H1 (cell line): ENCODE measurements at regions not wholly inside any gene's neighbourhood (a gene's known extent, or its start where the extent isn't known, plus 50 kb on each side); places are given as distances from the start of the nearest gene placed in this dataset.

Source experiments
- CTCF ChIA-PET: fragments of 300-600 bp; sonication (Branson Sonifier 250); formaldehyde crosslinking; loops from one replicate; lab custom pipeline; 2021; ENCODE audit not compliant: partially characterized antibody; lab: Charles Lee
- POLR2A ChIA-PET: fragments of 300-600 bp; sonication (Branson Sonifier 250); formaldehyde crosslinking; loops from one replicate; lab custom pipeline; 2021; ENCODE audit warnings: inconsistent platforms; ENCODE audit not compliant: partially characterized antibody; lab: Charles Lee
- DNase-seq, 2 experiments: peaks; one replicate each; pipeline versions ENCODE4 v3.0.0 to v3.0.0-alpha.2; 2010 to 2022; ENCODE audit warnings: low spot score in 2 of 2, low read depth in 1 of 2, mixed read lengths in 1 of 2
- FAIRE-seq: peaks from 2 replicates; lab custom pipeline; 2011; peaks lifted over from hg19 to GRCh38; lab: Jason Lieb, UNC
- H2AFZ ChIP-seq: 2 replicates; pipeline ENCODE4 v1.8.1; 2012; ENCODE audit warnings: low read length, inconsistent platforms
- H2AK5ac ChIP-seq: 2 replicates; pipeline ENCODE4 v1.6.1; 2013; ENCODE audit warnings: low read depth, low read length
- H2BK120ac ChIP-seq: replicated peaks from 2 replicates; pipeline ENCODE3; 2013; ENCODE audit warnings: low read depth, low read length, inconsistent platforms
- H2BK12ac ChIP-seq: 2 replicates; pipeline ENCODE4 v1.6.1; 2013; ENCODE audit warnings: low read depth, low read length
- H2BK15ac ChIP-seq: 2 replicates; pipeline ENCODE4 v1.6.1; 2013; ENCODE audit warnings: low read length
- H2BK20ac ChIP-seq: 2 replicates; pipeline ENCODE4 v1.6.1; 2013; ENCODE audit warnings: low read length
- H2BK5ac ChIP-seq: 2 replicates; pipeline ENCODE4 v1.6.1; 2013; ENCODE audit warnings: low read depth, low read length
- H3K14ac ChIP-seq: 2 replicates; pipeline ENCODE4 v1.6.1; 2013; ENCODE audit warnings: inconsistent platforms; ENCODE audit not compliant: insufficient read length
- H3K18ac ChIP-seq: 2 replicates; pipeline ENCODE4 v1.6.1; 2013; ENCODE audit warnings: low read length; ENCODE audit errors: extremely low read depth
- H3K23ac ChIP-seq: 2 replicates; pipeline ENCODE4 v1.6.1; 2013; ENCODE audit warnings: inconsistent platforms; ENCODE audit not compliant: insufficient read length
- H3K23me2 ChIP-seq: 2 replicates; pipeline ENCODE4 v1.6.1; 2013; ENCODE audit warnings: low read depth, low read length
- H3K27ac ChIP-seq: 2 replicates; pipeline ENCODE4 v1.6.1; 2011; ENCODE audit warnings: low read depth, low read length, inconsistent platforms
- H3K27me3 ChIP-seq, 4 experiments: replicated peaks in 1 of 4; 1 replicate in 1 of 4; 2 replicates in 3 of 4; pipeline versions ENCODE4 v1.6.1 to v1.8.1; 2011 to 2013; ENCODE audit warnings: low read length in 3 of 4, mild to moderate bottlenecking in 3 of 4, inconsistent platforms in 2 of 4, mixed read lengths in 2 of 4, moderate library complexity in 1 of 4; ENCODE audit not compliant: control insufficient read depth in 3 of 4, insufficient read depth in 3 of 4; ENCODE audit errors: extremely low read depth in 1 of 4
- H3K36me3 ChIP-seq, 4 experiments: 2 replicates each; pipeline versions ENCODE4 v1.6.1 to v1.8.1; 2011 to 2013; ENCODE audit warnings: mild to moderate bottlenecking in 4 of 4, low read length in 3 of 4, moderate library complexity in 2 of 4, control low read depth in 1 of 4, inconsistent platforms in 1 of 4; ENCODE audit not compliant: insufficient read depth in 4 of 4, control insufficient read depth in 2 of 4
- H3K4ac ChIP-seq: replicated peaks from 2 replicates; pipeline ENCODE3; 2013; ENCODE audit warnings: low read length, low read depth, mixed read lengths, inconsistent platforms; ENCODE audit not compliant: insufficient read length
- H3K4me1 ChIP-seq, 4 experiments: replicated peaks in 1 of 4; 1 replicate in 1 of 4; 2 replicates in 3 of 4; pipeline versions ENCODE4 v1.6.1 to v1.8.1; 2011 to 2013; ENCODE audit warnings: low read length in 3 of 4, inconsistent platforms in 2 of 4, mixed read lengths in 1 of 4; ENCODE audit not compliant: insufficient read depth in 4 of 4, control insufficient read depth in 3 of 4
- H3K4me2 ChIP-seq, 2 experiments: 2 replicates each; pipeline versions ENCODE4 v1.6.1 to v1.8.1; 2011 to 2013; ENCODE audit warnings: low read depth in 2 of 2, low read length in 2 of 2, control low read depth in 1 of 2, inconsistent platforms in 1 of 2, mild to moderate bottlenecking in 1 of 2; ENCODE audit not compliant: insufficient read depth in 1 of 2
- H3K4me3 ChIP-seq, 4 experiments: fragments of 200-600, 300-600 bp in 1 of 4; sonication (generic), shearing (Covaris generic), sonication (Bioruptor Twin) in 1 of 4; 2 replicates each; pipeline versions ENCODE4 v1.5.1 to v1.8.1; 2011 to 2016; ENCODE audit warnings: low read length in 4 of 4, low read depth in 3 of 4, control low read depth in 2 of 4, inconsistent platforms in 2 of 4, mild to moderate bottlenecking in 2 of 4, mixed read lengths in 1 of 4, moderate library complexity in 1 of 4; ENCODE audit not compliant: insufficient read depth in 2 of 4; ENCODE audit errors: extremely low read depth in 1 of 4
- H3K56ac ChIP-seq: replicated peaks from 2 replicates; pipeline ENCODE3; 2013; ENCODE audit warnings: low read depth, mild to moderate bottlenecking, mixed read lengths, low read length, inconsistent platforms; ENCODE audit not compliant: insufficient read length
- H3K79me1 ChIP-seq: 2 replicates; pipeline ENCODE4 v1.6.1; 2013; ENCODE audit warnings: low read depth, low read length, control low read depth
- H3K79me2 ChIP-seq, 2 experiments: 2 replicates each; pipeline versions ENCODE4 v1.6.1 to v1.8.1; 2012 to 2013; ENCODE audit warnings: low read length in 2 of 2, mild to moderate bottlenecking in 2 of 2, inconsistent platforms in 1 of 2; ENCODE audit not compliant: insufficient read depth in 2 of 2, control insufficient read depth in 1 of 2
- H3K9ac ChIP-seq, 4 experiments: replicated peaks in 1 of 4; 1 replicate in 1 of 4; 2 replicates in 3 of 4; pipeline versions ENCODE4 v1.6.1 to v1.8.1; 2011 to 2013; ENCODE audit warnings: low read depth in 3 of 4, low read length in 3 of 4, control low read depth in 2 of 4, mild to moderate bottlenecking in 2 of 4, moderate library complexity in 2 of 4, inconsistent platforms in 1 of 4; ENCODE audit errors: extremely low read depth in 1 of 4
- H3K9me3 ChIP-seq, 2 experiments: 2 replicates each; pipeline versions ENCODE4 v1.6.1 to v1.8.1; 2012 to 2013; ENCODE audit warnings: mild to moderate bottlenecking in 2 of 2, moderate library complexity in 2 of 2, control low read depth in 1 of 2, inconsistent platforms in 1 of 2, low read depth in 1 of 2, low read length in 1 of 2, mixed read lengths in 1 of 2; ENCODE audit not compliant: insufficient read depth in 2 of 2
- H4K20me1 ChIP-seq, 2 experiments: replicated peaks in 1 of 2; 2 replicates each; pipeline versions ENCODE3 to v1.8.1; 2011 to 2013; ENCODE audit warnings: inconsistent platforms in 2 of 2, low read length in 2 of 2, mild to moderate bottlenecking in 1 of 2; ENCODE audit not compliant: insufficient read depth in 2 of 2, control insufficient read depth in 1 of 2
- H4K5ac ChIP-seq: 2 replicates; pipeline ENCODE4 v1.6.1; 2013; ENCODE audit warnings: low read length, low read depth, mixed read lengths, inconsistent platforms; ENCODE audit not compliant: insufficient read length
- H4K8ac ChIP-seq: 2 replicates; pipeline ENCODE4 v1.8.0; 2013; ENCODE audit warnings: mild to moderate bottlenecking, moderate library complexity, low read length, inconsistent platforms; ENCODE audit not compliant: insufficient read depth; ENCODE audit errors: extremely low read depth
- H4K91ac ChIP-seq: replicated peaks from 2 replicates; pipeline ENCODE3; 2013; ENCODE audit warnings: low read length, mixed read lengths, inconsistent platforms; ENCODE audit not compliant: insufficient read length
- CBX8 ChIP-seq: fragments of 300-800, 300-1000 bp; sonication (generic); IDR thresholded peaks from 2 replicates; pipeline ENCODE4 v1.7.1; 2016; ENCODE audit warnings: low read depth, low read length, borderline replicate concordance
- CEBPB ChIP-seq: IDR thresholded peaks from 2 replicates; pipeline ENCODE4 v1.6.1; 2012; ENCODE audit warnings: low read depth, low read length
- CHD2 ChIP-seq: IDR thresholded peaks from 2 replicates; pipeline ENCODE4 v1.6.1; 2012; ENCODE audit warnings: low read length, improper control_type of control experiment
- HDAC2 ChIP-seq, 2 experiments: fragments of 300-600 bp in 1 of 2; sonication (generic) in 1 of 2; IDR thresholded peaks; 2 replicates each; pipeline ENCODE4 v1.6.1; 2011 to 2012; ENCODE audit warnings: low read depth in 2 of 2, low read length in 2 of 2, mild to moderate bottlenecking in 2 of 2, moderate library complexity in 2 of 2, borderline replicate concordance in 1 of 2, inconsistent platforms in 1 of 2
- HDAC6 ChIP-seq: IDR thresholded peaks from one replicate; pipeline ENCODE4 v1.7.1; 2012; ENCODE audit warnings: low read depth, mild to moderate bottlenecking, inconsistent platforms, low read length, moderate library complexity
- RNF2 ChIP-seq: fragments of 200-900, 300-1000 bp; sonication (generic); IDR thresholded peaks from 2 replicates; pipeline ENCODE4 v1.7.1; 2016; ENCODE audit warnings: borderline replicate concordance, low read depth, mild to moderate bottlenecking, antibody characterized with exemption, low read length; ENCODE audit not compliant: poor library complexity, severe bottlenecking; ENCODE audit errors: missing control alignments
- SAP30 ChIP-seq: fragments of 300-600 bp; sonication (generic); IDR thresholded peaks from 2 replicates; pipeline ENCODE4 v1.7.1; 2012; ENCODE audit warnings: low read length, moderate library complexity, mild to moderate bottlenecking, inconsistent platforms; ENCODE audit not compliant: insufficient read depth, insufficient replicate concordance
- SIRT6 ChIP-seq: IDR thresholded peaks from one replicate; pipeline ENCODE4 v1.7.1; 2012; ENCODE audit warnings: low read length, inconsistent platforms
- WGBS, 2 experiments: shearing (Covaris generic) in 1 of 2; methylation state at CpG; one replicate each; pipeline versions ENCODE4 v1.1.6 to v1.1.7; 2013 to 2015; ENCODE audit warnings: low lambda C conversion rate in 2 of 2, mixed read lengths in 2 of 2, inconsistent platforms in 1 of 2, low coverage in 1 of 2, missing lambda C conversion rate in 1 of 2; ENCODE audit not compliant: insufficient replicate concordance in 2 of 2, insufficient coverage in 1 of 2, insufficient read length in 1 of 2; ENCODE audit errors: extremely low coverage in 1 of 2, missing lambda C conversion rate in 1 of 2; 5-methylcytosine and 5-hydroxymethylcytosine counted together

GRCh38 chr12:43111608-43112007 is 440.4 kb downstream of the ADAMTS20 start:
- no peak overlapping the region for H3K56ac ChIP-seq
- H3K14ac ChIP-seq, result no peak overlapping the region
- DNase-seq (no peak), FAIRE-seq (no peak)
- H3K4ac ChIP-seq, result no peak overlapping the region
- WGBS, 2 experiments, result 88% methylated on average over 6 of the region's 6 CpGs; no CpG with 5 or more reads in 1 of the 2 experiments
- no peaks in the 10 kb centered on the region for H3K36me3 ChIP-seq
- H2AK5ac ChIP-seq, result no peak overlapping the region
- no peak overlapping the region for H2BK120ac ChIP-seq
- no peaks in the 10 kb centered on the region for H3K79me1 ChIP-seq
- H4K20me1 ChIP-seq, result no peaks in the 10 kb centered on the region
- H2BK12ac ChIP-seq, result no peak overlapping the region
- no peak overlapping the region for H3K27ac ChIP-seq
- H2AFZ ChIP-seq, result no peak overlapping the region
- H3K23ac ChIP-seq, result no peak overlapping the region
- H3K4me1 ChIP-seq, result no peaks in the 10 kb centered on the region
- H3K4me2 ChIP-seq, result no peak overlapping the region
- no peak overlapping the region for H3K18ac ChIP-seq
- TF ChIP-seq CEBPB (no peak), HDAC2 (IDR thresholded peaks at IDR 0.05; ENCODE audit: borderline replicate concordance in 1 of 2, low read depth in 2 of 2, low read length in 2 of 2) (no peak), SAP30 (no peak), CHD2 (no peak), RNF2 (no peak), CBX8 (no peak), SIRT6 (no peak), HDAC6 (no peak)
- TF ChIP-seq, all 59 proteins: peak for 0
- Histone ChIP-seq H2BK15ac (no peak overlapping the region), H3K9me3 (no peaks in the 10 kb centered on the region), H3K27me3 (peaks cover 0 to 1% (median 0%) of the 10 kb centered on the region in 4 experiments; a peak in 1 of 7 replicates), H3K4me3 (no peak overlapping the region), H3K79me2 (no peaks in the 10 kb centered on the region), H4K91ac (no peak overlapping the region), H2BK5ac (no peak overlapping the region), H3K9ac (no peak overlapping the region), H4K8ac (no peak overlapping the region), H2BK20ac (no peak overlapping the region), H4K5ac (no peak overlapping the region), H3K23me2 (no peaks in the 10 kb centered on the region)
- POLR2A ChIA-PET, result no interaction called here
- CTCF ChIA-PET, result interaction anchor here (0.6 kb wide), 1 partner anchor 23 kb away, joined by 3 read pairs; no protein-coding TSS in a partner anchor
